Left hindlimb (tissue), 1 donor: ENCODE measurements at regions not wholly inside any gene's neighbourhood (a gene's known extent, or its start where the extent isn't known, plus 50 kb on each side); places are given as distances from the start of the nearest gene placed in this dataset.
"Not testable (repeated sequence)": the region's sequence is repeated elsewhere in the genome, so short reads cannot be mapped to it uniquely, and the experiment has no call there.

ENCODE experiments used
- DNase-seq: peaks from one replicate; pipeline ENCODE4 v3.0.0-alpha.2; 2018

DNA sequence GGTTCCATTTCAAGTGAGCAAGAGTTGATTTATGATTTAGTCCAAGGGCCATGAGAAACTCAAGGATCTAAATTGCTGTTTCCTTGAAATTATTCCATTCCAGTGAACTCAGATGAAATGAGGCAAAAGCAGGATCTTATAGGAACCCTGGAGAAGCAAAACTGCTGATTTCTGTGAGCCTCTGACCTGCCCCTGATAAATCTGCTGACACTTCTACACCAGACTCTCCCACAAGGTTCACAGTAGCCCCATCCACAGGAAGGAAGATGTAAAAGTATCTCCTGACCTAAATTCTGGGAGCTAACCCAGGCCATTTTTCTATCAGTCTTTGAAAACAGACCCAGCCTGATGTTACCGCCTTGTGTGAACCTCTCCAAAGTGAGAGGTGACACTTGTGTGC lies 987.6 kb upstream of the AUTS2 start:
- no peak for DNase-seq

DNA sequence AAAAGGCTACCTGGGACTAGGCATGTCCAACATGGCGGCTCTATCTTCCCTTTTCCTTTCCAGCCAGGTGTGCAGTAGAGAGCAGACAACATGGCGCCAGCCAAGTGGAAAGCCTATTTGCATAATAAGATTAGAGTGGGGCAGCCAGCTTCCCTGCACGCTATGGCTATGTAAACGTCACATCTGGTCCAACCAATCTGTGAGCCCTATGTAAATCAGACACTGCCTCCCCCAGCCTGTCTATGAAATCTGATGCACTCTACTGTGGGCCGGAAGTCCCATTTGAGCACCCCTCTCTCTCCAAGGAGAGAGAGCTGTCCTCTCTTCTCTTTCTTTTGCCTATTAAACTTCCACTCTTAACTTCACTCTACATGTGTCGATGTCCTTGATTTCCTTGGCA lies 984.9 kb upstream of the AUTS2 start:
- DNase-seq: no peak

DNA sequence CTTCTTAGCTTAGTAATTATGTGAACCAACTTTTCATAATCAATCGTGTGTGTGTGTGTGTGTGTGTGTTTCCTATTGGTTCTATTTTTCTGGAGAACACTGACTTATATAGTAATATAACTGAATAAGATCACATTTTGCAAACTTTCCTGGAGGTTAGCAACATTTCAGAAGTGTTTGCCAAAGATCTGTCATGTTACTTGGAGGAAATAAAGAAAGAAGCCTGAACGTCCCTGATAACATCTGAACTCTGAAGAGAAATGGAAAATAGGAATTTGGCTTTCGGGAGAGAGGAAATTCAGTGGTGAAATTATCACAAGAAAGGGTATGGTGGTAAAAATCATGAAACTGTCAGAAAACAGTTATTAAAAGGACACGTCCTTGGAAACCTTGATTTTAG lies 984.4 kb upstream of the AUTS2 start:
- DNase-seq: no peak

DNA sequence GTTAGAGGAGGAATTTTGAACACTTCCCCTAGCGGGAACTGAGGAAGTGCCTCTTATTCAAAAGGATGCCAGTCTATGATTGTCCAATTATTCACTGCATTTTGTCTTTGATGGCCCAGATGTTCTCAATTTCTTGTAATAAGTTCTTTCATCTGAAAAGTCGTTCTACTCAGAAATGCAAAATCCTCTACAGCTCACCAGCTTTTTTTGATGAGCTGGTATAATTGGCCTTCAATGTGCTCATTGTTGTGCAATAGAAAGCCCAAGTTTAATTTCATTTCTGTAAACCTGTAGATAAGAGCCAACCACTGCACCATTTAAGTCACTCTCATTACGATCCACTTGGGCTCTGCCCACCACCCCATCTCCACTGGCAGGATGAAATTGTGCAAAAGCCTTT lies 978.7 kb upstream of the AUTS2 start:
- no peak for DNase-seq

DNA sequence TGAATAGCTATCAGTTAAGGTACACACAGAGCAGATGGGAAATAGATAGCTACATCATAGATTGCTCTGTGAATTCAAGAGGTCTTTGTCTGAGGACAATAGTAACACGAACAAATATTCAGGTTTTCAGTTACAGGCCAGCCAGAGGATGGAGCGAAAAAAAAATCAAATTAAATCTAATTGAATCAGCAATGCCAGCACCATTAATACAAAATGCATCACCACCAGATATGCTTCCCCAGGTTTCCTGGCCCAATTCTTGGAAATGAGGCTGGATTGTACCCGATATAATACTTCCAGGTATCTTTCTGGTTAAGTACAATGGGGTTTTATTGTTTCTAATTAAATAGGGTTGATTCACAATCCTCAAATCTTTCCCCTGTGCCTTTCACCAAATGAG lies 975.8 kb upstream of the AUTS2 start:
- no peak for DNase-seq

DNA sequence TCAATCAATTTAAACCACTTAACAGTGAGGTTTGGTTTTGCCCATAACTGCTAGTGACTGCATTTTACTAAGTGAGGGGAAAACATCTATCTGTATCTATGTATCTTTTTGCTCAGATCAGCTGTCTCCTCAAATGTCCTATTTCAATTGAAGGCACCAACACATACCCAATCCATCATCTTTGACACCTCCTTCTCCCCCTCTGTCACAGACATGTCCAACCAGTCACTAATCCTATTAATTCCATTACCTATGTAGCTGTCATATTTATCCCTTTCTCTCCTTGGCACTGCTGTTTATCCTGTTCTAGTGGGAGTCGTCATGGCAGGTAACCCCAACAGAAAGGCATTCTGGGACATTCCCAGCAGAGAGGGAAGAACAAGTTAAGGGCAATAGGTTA lies 975.2 kb upstream of the AUTS2 start:
- DNase-seq: no peak

DNA sequence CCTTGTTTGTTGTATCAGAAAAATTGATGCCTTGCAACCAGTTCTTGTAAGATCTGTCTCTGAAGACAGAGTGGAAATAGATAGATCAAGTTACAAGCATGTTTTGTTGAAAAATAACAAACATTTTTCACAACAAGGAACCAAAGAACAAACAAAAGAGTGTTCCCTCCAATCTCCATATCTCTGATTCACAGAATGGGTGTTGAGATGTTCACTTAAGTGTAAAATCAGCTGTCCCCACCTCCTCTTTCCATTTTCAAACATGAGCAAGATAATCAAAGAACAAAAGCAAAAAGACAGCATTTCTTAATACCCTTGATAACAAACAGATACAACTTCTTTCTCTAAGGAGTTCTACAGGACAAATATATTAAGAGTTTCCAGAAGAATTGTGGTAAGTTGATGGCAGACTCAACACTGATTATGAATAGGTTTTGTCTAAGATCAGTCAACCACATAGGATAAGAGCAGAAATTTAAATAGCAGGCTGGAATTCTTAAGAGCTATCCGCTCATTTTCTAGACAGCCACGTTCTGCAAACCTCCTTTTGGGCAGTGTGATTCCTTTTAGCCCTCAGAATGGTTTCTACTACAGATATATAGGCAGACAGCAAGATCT lies 970.9 kb upstream of the AUTS2 start:
- no peak for DNase-seq

DNA sequence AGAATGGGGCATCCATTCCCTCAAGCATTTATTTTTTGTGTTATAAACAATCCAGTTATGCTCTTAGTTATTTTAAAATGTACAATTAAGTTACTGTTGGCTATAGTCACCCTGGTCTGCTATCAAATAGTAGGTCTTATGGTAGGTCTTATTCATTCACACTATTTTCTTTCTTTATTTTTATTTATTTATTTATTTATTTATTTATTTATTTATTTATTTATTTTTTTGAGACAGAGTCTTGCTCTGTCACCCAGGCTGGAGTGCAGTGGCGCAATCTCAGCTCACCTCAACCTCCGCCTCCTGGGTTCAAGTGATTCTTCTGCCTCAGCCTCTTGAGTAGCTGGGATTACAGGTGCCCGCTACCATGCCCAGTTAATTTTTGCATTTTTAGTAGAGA lies 967.4 kb upstream of the AUTS2 start:
- not testable (repeated sequence) for DNase-seq

DNA sequence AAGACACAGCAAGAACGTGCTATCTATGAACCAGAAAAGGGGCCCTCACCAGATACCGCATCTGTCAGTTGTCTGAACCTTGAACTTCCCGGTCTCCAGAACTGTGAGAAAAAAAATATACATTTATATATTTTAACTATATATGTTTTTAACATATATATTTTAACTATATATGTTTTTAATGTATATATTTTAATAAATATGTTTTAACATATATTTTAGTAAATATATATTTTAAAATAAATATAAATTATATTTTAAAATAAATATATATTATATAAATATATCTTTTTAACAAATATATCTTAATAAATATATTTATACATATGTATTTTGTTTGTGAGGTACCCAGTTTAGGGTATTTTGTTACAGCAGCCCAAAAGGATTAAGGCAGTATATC lies 958.2 kb upstream of the AUTS2 start:
- DNase-seq: no peak

DNA sequence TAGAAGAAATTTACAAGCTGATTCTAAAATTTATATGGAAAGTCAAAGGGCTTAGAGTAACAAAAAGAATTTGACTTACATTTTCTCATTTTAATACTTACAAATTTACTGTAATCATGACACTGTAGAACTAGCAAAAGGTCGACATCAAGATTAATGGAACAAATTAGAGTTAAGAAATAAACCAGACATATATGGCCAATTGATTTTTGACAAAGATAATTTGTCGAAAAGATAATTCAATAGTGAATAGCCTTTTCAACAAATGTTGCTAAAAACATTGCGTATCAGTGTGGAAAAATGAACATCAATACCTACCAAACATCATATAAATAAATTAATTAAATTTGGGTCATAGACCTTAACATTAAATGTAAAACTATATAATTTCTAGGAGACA lies 955.5 kb upstream of the AUTS2 start:
- DNase-seq: no peak

DNA sequence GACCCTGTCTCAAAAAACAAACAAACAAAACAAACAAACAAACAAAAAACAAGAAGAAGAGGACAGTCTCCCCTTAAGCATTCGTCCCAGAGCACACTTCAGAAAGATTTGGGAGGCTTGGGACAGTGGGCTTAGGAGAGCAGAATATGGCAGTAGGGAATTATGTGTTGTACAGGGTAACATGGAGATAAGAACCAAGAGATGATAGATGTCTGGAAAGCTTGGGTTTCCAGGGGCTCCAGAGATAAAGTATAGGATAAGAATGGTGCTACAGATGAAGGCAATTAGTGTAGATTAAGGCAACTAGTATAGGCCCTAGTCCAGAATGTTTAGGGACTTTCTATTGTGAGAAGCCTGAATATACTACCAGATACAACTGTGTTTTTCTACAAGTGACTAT lies 934.9 kb upstream of the AUTS2 start:
- no peak for DNase-seq

DNA sequence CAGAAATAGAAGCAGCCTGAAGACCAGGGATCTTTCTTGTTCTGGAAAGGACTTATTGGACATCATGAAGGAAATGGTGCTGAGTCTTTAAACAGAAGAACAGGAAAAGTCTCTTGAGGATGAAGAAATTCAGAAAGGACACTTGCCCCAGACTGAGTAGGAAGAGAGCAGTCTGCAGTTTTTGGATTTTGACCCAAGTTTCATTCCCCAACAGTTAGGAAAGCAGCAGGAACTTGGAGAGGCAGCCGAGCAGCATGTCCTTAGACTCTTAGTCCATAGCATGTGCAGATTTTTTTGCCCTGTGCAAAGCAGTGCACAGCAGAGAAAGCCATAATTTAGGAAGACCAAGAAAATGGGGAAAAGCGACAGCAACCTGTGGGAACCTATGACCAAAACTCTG lies 927.2 kb upstream of the AUTS2 start:
- no peak for DNase-seq

DNA sequence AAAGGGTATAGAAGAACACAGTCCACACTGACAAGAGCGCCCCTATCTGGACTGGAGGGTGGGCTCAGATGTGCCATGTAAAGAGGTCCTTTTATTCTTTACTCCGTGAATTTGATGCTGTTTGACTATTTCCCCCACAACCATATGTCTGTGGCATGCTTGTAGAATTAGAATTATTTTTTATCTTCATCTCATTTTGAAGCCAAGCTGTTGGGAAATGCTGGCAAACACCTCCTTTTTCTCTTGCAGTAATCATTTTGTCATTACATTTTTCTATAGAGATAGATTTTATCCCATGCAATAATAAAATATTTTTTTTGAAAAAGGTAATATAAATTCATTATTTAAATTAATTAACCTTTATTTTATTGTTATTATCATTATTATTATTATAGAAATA lies 926.6 kb upstream of the AUTS2 start:
- no peak for DNase-seq

DNA sequence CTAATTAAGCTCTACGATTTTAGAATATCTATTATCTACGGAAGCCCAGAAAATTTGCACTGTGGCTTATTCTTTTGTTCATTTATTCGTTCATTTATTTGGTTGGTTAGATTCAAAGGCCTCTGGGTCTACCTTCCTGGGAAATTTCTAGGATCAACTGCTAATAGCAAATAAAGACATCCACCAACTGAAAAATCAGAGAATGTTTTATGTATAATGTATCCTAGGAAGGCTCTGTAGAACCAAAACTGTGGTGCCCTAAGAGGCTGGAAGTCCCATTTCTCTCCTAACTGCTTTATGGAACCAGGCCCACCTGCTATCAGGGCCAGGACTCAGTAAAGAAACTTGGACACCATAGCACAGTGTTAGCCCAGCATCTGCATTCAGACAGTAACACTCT lies 923.4 kb upstream of the AUTS2 start:
- no peak for DNase-seq

DNA sequence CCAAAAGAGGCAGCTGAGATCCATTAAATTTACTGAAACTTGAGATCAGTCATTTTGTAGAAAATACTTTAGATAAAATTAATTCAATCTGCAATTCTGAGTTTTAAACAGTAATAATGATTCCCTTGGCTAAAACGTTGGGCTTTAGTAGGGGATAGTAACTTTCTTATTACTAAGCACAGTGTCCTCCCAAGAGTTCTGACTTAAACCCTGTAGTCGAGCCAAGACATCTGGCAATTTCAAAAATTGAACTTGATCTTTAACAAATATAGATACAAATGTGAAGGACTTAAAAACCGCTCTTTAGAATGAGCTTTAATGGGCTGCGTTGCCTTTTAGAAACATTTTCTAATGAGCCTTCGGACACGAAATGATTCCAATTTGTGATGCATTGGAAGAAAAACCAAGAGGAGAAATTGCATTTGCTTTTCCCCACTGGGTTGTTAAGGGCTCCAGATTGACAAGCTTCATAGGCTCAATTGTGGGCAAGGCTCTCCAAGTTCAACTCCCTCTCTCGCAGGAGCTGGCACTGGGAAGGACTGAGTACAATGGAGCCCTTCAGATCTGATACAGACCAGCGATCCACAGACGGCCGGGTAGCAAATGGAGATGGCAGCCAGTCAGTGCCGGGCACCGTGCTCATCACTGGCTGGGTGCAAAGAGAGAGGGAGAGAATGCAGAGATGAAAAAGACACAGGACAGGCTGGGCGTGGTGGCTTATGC lies 921.3 kb upstream of the AUTS2 start:
- no peak for DNase-seq

DNA sequence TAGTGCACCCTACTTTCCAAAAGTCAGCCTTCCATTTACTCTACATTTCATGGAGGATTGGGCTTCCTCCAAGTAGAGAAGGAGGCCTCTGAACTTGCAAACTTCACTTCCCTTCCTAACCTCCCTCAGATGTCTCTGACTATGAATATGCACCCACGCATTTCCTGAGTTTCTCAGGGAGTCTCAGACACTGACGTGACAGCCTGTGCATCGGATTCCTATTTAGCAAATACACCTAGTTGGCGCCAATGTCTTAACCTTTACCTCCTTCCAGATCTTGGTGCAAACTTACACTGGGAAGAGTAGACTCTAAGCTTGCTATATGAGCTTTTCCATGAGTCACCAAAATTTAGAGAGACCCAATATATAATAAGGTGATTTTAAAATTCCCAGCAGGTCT lies 920.1 kb upstream of the AUTS2 start:
- no peak for DNase-seq

DNA sequence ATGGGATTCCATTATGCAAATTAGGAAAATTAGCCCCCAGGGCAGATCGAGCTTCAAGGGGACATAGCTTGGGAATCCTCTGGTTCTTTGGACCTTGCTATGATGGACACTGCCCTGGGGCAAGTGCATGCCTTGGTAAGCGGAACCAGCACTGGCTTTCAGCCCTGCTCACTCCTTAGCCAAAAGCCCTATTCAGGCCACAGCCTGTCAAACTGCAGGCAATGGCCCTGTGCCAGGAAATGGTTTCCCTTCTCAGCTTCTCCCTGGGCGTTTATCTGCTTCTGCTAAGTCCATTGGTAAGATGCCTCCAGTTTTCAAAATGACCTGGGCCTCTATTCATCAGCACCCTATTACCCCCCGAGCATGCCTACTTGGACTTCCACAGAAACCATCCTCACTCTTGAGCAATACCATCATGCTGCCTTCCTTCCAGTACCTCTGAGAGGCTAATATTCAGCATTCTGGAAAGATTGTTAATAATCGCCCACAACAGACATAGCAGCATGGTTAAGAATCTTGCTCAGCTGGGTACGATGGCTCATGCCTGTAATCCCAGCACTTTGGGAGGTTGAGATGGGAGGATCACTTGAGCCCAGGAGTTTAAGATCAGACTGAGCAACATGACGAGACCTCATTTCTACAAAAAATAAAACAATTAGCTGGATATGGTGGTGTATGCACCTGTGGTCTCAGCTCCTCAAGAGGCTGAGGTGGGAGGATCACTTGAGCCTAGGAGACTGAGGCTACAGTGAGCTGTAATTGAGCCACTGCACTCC lies 918.6 kb upstream of the AUTS2 start:
- DNase-seq: no peak

DNA sequence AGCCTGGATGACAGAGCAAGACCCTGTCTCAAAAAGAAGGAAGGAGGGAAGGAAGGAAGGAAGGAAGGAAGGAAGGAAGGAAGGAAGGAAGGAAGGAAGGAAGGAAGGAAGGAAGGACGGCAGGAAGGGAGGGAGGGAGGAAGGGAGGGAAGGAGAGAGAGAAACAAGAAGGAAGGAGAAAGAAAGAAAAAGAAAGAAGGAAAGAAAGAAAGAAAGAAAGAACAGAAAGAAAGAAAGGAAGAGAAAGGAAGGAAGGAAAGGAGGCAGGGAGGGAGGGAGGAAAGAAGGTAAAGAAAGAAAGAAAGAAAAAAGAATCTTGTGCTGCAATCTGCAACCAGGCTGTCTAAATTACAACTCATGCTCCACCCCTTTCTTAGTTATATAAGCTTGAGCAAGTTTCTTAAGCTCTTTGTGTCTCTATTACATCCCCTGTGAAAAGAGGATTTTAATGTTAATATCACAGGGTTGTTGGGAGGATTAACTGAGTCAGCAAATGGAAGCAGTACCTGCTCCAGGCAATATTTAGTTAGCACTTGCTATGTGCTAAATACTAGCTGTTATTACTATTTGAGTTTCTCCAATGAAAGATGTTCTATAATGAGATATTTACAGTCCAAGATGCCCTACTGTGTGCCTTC lies 917.9 kb upstream of the AUTS2 start:
- no peak for DNase-seq

DNA sequence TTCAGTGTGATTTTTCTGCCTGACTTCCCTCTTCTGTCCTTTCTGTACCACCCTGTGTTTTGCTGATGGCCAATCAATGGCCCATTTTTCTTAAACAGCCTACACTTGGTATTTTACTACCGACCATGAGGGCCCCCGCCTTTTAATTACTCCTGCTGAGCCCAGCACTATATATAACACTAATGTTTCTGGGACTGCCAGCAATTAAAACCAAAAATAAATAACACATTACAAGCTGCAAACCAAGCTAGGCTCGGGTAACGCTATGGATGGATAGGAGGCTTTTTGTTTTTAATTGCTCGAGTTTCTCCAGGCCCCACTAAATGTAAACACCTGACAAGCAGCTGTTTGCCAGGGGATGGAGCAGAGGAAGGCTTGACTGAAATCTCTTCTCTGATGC lies 915.4 kb upstream of the AUTS2 start:
- DNase-seq: no peak

DNA sequence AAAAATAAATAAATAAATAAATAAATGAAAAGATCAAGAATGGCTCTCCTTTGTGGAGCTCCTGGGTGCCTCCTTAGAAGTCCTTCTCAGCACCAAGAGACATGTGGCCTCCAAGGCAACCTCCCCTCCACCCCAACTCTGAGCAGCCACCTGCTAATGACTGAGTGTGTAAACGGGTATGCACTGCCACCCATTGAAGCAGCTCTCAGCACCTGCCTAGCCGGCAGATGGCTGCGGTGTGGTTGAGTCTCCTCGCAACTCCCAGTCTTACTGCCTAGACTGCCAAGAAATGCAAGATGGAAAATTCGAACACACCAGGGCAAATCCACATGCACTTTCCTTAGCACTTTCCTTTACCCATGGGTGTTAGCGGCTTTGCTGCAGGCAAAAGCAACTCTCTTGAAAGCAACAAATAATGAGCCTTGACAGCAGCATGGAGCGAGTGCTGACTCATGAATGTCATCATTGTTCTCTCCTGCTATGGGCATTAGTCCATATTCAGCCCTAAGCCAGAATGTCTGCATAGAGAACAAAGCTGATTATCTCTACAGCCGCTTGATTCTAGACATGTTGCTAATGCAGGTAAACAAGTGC lies 913.9 kb upstream of the AUTS2 start:
- DNase-seq: no peak

DNA sequence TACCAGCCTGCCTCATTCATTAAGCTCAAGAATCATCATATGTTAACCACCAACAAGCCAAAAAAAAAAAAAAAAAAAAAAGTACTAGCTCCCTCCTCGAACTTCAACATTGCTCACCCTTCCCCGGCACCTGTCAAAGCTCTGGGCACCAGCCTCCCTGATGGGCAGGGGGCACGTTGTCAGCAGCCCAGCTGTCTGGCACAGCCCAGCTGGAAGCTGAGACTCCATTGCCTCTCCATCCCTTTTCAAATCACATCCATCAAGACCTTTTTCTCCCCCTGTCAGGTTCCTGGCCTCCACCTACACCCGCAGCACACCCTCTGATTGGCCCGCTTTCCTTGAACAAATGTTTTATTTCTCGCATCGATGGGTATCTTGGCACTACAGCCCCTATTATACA lies 913.3 kb upstream of the AUTS2 start:
- no peak for DNase-seq

DNA sequence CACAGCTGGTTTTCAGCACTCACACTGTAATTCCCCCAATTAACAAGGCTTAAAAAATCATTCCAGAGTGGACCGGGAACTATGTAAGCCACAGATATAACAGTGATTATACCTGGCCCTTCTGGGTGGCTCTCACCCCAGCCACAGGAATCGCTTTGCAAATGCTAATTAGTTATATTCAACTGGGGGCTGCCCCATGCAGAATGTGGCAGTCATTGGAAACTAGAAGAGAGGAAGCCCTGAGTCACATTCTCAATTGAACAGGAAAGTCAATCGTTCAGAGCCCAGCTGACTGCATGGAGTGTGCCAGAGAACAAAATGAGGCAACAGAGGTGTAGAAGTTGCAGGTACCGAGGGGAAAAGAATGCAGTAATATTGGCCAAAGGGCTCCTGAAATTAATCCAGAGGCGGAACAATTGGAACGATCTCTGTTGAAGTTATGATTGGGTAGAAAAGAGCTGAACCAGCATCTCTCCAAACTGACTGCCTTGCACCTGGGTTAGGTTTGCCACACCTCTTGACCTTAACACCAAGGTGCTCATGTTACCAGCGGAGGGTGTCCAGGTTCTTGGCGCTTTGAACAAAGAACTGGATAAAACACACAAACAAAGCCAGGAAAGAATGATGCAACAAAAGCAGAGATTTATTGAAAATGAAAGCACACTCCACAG lies 909.7 kb upstream of the AUTS2 start:
- DNase-seq: no peak

DNA sequence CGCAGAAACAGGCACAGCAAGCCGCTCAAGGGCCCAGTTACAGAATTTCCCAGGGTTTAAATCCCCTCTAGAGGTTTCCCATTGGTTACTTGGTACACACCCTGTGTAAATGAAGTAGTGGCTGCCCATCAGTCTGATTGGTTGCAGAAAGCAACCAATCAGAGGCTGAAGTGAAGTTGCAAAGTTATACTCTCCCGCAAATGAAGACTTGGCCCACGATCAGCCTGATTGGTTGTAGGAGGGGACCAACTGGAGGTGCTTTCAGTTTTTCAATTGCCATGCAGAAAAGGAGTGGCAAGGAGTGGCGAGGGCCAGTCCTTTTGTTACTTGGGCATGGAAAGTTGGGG lies 909.2 kb upstream of the AUTS2 start:
- no peak for DNase-seq
